Tibial nerve (tissue), 3 donors: ENCODE measurements at regions not wholly inside any gene's neighbourhood (a gene's known extent, or its start where the extent isn't known, plus 50 kb on each side); places are given as distances from the start of the nearest gene placed in this dataset.

Experiments
- POLR2A ChIP-seq, 2 donors: fragments of 450-650 bp; IDR thresholded peaks; one replicate each; pipeline ENCODE4 v1.6.1; 2017; ENCODE audit warnings: antibody characterized with exemption in 2 of 2, mild to moderate bottlenecking in 2 of 2, moderate library complexity in 2 of 2
- TF ChIP-seq, protein P1 (sequence below), 5 experiments: fragments of 200-600 bp in 3 of 5; fragments of 450-650 bp in 2 of 5; sonication (generic) in 3 of 5; IDR thresholded peaks; one replicate each; pipeline ENCODE4 v1.5.1; 2016 to 2019; ENCODE audit warnings: antibody characterized with exemption in 5 of 5, mild to moderate bottlenecking in 3 of 5, moderate library complexity in 2 of 5

DNA sequence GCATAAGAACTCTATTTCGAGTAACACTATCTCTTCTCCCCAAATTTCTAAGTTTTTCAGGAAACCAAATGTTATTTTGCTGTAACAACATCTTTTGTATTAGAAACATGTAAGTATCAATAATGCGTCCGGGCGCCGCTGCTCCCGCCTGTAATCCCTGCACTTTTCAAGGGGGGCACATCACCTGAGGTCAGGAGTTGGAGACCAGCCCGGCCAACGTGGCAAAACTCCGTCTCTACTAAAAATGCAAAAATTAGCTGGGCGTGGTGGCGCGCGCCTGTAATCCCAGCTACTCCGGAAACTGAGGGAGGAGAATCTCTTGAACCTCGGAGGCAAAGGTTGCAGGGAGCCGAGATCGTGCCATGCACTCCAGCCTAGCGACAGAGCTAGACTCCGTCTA lies 881.1 kb upstream of the NUDT12 start:
- TF ChIP-seq, protein P1, sequence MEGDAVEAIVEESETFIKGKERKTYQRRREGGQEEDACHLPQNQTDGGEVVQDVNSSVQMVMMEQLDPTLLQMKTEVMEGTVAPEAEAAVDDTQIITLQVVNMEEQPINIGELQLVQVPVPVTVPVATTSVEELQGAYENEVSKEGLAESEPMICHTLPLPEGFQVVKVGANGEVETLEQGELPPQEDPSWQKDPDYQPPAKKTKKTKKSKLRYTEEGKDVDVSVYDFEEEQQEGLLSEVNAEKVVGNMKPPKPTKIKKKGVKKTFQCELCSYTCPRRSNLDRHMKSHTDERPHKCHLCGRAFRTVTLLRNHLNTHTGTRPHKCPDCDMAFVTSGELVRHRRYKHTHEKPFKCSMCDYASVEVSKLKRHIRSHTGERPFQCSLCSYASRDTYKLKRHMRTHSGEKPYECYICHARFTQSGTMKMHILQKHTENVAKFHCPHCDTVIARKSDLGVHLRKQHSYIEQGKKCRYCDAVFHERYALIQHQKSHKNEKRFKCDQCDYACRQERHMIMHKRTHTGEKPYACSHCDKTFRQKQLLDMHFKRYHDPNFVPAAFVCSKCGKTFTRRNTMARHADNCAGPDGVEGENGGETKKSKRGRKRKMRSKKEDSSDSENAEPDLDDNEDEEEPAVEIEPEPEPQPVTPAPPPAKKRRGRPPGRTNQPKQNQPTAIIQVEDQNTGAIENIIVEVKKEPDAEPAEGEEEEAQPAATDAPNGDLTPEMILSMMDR (IDR thresholded peaks at IDR 0.05), result no peak
- TF ChIP-seq POLR2A (IDR thresholded peaks at IDR 0.05), result no peak
